NCI-H1417 treated with DMSO at 0.1 percent for 48 hours (cell line): ENCODE measurements at regions not wholly inside any gene's neighbourhood (a gene's known extent, or its start where the extent isn't known, plus 50 kb on each side); places are given as distances from the start of the nearest gene placed in this dataset.

Source experiments
- DNase-seq: peaks from one replicate; lab custom pipeline; 2025; lab: John Stamatoyannopoulos, UW

DNA sequence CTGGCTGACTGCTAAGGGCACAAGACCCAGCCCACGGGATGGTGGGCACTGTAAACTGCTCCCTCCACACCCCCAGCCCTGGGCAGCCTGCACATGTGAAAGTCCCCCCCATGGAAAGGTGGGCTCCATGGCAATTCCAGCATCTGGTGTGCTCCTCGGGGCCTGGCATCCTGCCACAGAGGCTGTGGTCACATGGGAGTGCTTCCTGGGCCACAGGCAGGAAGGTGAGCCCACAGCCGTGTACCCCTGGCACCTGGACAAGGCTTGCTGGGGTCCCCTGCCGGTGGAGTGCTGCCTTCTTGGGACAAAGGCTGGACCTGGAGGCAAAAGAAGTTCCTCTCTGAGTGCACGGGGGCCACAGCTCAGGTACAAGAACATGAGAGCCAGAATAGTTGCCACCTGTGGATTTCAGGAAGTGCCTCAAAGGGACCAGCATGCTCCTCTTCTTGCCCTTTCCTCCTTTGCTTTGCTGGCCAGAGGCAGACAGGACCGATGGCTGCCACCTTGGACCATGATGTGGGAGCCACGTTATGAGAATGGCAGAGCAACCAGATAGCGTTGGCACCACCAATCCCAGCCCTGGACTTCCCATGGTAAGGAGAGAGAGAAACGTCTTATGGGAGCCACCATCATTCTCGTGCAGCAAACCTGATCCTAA, 120.2 kb upstream of the MLN start:
- no peak for DNase-seq

DNA sequence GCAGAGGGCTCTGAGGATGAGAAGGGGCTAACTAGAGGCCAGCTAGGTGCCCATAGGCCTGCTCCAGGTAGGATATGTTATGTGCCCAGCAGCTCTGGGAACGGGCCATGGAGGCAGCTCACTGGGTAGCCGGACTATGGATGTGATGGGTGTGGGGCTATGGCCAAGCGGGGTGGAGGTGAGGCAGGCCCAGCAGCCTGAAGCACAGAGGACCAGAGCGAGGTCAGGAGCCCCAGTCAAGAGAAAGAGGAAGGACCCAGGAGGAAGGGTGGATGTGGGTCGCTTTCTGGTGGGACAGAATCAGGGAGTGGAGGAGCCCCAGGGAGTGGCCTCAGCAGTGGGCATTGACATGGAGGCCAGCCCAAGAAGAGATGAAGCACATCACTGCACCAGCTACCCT, 117.9 kb upstream of the MLN start:
- DNase-seq, result no peak

DNA sequence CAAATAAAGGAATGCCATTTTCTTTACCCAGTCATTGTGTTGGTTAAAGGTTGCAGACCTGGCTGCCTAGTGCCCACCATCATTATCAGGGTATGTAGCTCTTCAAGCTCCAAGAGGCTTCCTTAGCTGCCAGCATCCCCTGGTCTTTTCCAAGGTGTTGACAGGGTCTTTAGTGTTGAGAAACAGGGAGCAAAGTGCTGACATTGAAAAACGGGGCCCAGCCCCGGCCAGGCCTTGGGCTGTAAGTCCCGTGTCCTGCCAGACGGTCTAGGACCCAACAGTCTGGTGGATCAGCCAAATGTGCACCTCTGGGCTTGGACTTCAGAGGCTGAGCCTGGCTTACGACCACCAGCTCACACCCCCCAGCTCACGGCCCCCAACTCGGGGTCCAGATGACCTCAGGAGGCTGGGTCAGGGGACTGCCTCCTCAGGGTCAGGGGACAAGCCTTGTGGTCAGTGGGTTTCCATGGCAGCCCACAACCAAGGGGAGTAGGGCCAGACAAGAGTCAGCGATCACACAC, 114.4 kb upstream of the MLN start:
- DNase-seq, result no peak

DNA sequence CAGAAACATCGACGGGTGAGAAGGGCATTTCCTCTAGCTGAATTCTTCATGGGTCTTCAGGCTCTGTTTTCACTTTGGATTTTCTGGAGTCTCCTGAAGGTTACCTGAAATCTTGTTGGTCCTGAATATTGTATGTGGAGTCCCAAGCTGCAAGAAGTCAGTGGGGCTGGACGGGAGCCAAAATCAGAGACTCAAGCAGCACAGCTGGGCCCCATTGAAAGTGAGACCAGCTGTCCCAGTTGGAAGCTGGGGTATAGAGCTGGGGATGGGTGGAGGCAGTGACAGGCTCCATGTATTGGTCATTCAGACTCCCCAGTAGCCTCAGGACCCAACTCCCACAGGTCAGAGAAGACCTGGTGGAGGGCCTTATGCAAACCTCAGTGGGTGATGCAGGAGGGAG, 111.3 kb upstream of the MLN start:
- no peak for DNase-seq

DNA sequence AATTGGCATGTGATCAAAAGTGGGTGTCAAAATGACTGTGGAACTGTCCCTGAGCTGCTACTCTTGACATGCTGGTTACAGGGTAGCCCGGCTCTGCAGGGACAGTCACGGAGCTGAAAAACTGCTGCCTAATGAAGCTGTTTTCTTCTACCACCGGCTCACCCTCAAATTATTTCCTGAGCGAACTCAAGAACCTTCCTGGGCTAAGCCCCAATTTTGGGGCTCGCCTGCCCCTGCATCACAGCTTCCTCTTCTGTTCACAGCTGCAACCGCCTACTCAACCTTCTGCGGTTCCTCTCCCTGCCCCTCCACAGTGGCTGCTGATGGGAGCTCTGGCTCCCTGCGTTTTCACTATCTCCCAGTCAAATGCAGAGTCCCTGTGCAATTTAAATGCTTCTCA, 110.8 kb upstream of the MLN start:
- DNase-seq, result no peak

DNA sequence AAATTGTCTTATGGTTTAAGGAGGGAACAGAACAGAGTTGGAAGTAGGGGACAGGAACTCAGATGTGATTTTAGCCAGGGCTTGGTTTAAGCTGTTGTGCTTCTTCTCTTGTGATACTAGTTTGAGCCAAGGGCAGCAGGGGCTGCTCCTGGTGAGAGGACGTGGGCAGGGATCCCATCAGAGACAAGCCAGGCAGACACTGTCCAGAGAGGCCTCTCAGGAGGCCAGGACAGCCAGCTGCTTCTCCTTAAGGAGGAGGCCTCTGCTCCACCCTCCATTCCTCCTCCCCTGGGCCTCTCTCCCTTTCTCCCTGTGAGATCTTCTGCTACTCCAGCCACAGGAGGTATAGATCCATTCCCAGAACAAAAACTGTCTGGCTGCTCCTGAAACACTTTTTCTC, 108.4 kb upstream of the MLN start:
- no peak for DNase-seq

DNA sequence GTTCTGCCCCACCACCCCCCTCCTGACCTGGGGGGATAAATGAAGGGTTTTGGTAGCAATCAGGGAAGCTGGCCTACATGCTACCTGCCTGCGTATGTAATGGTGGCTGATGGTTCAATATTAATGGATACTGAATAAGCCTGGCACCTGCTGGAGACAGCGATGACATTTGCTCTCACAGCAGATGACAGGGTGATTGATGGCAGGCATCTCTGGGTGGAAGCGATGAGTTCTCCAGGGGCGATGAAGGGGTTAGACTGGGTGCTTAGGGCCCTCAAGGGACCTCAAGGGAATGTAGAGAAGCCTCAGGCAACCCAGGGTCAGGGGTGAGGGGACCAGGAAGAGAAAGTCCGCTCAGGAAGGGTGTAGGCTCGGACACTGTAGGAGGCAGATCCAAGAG, 107.7 kb upstream of the MLN start:
- no peak for DNase-seq

DNA sequence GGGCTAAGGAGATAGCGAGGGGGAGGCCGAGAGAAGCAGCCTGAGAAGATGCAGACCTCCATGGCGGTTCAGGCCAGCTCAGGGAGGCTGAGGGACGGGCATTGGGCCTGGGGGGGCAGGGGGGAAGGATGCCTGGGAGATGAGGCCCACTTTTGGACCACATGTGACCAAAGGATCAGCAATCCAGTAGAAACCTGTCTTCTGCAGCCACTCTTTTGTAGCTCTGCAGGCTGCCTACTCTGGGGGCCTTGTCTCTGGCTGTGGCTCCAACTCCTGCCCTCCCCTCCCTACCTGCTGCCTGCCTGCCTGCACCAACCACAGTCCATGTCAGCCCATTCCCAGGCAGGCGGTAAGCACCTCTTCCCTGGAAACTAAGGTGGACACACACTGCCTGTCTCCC, 106.8 kb upstream of the MLN start:
- DNase-seq, result no peak

DNA sequence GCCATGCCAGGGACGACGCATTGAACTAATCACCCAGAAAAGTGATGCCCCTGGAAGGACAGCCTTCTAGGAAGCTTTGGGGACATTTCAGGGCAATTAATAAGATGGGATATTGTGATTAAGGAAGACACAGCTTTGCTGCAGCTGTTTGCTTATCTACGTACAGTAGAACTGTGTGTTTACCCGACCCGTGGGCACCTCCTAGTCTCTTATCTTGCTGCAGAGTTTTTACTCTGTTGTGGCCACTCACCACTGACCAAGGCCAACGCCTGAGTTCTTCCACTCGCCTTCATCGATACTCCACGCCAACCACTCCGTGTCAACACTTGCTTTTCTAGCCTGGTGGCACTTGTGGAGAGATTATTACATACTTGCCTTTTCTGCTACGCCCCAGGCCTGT, 105.9 kb upstream of the MLN start:
- DNase-seq, result no peak

DNA sequence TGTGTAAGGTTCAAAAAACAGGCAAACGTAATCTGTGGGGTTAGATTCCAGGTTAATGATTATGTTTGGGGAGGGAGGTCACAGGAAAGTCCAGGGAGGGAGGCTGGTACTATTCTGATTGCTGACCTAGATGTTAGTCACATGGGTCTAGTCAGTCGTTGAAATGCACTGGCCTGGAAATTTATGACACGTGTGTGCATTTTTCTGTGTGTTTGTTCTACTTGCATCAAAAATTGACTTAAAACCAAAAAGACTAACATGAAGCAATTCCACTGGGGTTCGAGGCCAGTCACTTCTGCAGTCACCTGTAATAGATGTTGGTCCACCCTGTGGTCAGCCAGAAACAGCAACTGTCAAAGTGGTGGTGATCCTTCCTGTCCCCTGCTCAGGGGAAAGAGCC, 104.2 kb upstream of the MLN start:
- DNase-seq, result no peak

DNA sequence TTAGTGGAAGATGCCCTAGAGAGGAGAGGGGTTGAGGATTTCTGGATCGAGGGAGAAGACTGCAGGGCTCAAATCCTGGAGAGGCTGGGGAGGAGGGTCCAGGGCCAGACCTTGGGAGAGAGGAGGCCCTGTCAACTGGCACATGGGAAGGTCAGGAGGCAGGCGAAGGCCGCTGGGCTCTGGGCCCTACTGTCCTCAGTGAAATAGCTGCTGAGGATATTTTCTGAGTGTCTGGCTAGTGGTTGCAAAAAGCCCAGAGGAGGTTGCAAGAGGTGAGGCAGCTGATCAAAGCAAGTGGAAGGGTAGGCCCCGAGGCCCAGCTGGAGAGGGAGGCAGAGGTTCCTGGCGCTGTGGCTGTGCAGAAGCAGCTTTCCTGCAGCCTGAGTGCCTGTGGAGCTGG, 103.4 kb upstream of the MLN start:
- DNase-seq, result no peak

DNA sequence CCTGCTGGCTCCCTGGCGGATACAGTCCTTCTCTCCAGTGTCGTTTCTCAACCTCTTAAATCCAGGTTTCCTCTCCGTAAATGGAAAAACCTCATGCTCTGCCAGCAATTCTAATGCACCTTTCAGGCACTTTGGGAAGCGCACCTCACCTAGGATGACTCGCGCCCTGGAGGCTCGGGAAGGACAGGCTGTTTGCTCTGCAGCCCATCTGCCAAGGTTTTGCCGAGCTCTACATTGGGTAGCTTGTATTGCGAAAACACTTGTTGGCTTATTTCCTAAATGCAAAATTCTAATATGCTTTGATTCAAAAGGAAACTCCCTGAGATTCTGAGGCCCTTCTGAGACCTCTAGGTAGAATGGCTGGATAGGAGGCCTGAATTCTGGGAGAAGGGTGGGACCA, 102.6 kb upstream of the MLN start:
- DNase-seq, result no peak

DNA sequence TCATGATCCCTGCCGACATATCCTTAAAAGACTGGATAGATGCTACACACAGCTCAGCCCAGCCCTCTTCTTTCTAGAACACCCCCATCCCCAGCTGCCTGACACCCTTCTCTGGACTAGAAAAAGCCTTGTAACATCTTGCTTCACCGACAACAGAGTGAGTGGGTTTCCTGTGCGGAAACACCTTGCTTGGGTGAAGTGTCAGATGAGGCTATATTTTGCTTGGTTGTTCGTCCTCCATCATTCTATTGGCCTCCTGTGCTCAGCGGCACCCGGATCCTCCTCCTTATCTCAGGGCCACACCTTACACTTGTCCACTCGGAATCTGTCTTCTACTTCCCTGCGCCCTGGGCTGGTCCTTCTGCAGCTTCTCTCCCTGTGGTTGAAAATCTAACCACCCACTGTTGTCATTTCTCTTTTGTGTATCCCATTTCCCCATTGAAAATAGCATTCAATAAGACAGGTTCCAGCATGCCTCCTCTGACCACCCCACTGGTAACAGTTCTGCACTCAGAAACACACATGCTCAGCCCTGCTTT, 101.3 kb upstream of the MLN start:
- DNase-seq, result no peak

DNA sequence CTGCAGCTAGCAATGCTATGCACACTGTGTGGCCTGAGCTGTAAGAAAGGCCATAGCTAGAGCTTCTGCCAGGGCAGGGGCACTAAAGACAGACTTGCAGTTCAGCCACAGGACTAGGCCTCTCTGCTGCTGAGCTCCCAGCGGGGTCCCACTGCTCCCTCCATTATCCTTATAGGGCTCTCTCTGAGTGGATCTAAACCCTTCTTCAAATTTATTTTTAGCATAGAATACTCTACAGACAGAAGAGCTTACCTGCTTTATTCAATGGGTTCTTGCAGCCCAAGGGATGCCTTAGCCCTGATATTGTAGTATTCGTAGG, 100.9 kb upstream of the MLN start:
- DNase-seq, result no peak

DNA sequence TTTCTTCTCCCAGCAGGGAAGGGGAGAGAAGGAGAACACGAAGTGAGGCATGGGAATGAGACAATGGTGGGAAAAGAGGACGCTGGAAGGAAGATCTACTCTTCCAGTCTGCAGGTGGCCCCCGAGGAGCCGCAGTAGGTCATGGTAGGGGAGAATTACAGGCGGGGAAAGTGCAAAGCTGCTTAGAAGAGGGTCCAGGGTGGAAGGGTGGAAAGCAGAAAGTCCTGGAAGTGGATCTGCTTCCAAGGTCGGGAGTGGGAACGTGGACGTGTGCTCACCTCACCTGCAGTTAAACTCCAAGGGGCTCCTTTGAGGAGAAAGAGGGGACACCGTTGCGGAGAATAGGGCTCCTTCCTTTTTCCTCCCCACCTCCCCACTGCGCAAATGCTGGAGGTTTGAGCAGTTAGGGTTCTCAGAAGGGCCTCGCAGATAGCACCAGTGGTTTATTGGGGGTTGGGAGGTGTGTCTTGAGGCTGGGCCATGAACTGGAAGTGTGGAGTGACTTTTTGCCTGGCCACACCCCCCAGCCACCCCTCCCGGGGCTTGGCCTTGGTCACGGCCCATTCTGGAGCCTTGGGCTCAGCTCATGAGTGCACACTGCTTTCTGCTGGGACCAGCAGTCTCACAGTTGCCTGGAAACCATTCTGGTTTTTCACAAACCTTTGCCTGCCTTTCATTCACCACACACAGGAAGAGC, 100.4 kb upstream of the MLN start:
- no peak for DNase-seq

DNA sequence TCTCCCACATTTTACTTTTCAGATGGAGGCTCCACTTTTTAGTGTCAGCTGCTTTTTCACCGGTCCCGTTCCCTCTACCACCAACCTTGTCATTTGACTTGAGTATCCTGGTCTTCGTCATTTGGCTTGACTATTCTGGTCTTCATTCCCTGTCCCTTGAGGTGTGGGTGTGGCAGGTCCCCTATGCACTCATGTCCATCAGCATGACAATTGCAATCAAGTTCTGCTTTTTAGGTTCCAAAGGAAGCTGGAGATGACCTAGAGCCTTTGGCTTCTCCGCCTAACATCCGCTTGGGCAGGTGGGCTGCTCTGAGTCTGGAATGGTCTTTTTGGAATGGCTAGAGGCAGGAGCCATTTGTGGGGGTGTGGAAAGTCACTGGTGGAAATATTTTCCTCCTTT, 99.8 kb upstream of the MLN start:
- no peak for DNase-seq

DNA sequence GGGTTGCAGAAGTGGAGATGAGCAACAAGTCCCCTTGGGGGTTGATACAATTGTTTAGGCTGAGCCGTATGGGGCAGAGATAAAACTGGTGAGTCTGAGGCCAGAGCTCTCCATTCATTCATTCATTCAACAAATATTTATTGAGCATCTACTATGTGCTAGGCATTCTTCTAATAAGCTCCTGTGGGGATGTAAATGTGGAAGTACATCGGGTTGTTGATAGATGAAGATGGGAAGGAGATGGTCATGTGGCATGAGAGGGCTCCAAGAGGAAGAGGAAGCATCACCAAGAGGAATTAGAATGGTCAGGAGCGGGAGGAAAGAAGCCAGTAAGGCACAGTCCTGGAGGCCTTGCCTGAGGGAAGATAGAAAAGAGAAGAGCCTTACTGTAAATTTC, 98.7 kb upstream of the MLN start:
- no peak for DNase-seq

DNA sequence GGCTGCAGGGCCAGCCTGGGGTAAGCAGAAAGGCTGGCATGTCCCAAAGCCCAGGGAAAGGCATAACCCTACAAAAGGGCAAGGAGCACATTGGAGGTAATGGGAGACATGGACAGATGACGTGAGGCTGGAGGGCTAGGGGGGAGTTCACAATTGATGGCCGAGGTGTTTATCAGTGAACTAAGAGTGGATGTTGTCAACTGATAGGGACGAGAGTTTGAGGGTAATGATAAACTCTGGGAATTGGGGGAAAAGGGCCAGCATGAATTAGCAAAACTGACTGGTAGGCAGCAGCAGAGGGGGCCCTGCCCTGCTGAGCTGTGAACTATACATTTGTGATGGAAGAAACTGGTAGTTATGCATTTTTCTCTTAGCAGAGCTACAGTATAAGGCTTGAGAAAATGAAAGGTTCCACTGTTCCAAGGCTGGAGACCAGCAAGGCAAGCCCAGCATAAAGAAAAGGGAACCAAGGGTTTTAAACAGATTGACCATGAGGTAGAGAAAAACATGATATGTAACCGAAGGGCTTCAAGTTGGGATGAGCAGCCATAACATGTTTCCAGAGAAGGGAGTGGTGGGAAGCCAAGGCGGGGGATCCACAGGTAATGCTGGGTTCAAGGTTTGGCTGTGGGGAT, 98.1 kb upstream of the MLN start:
- DNase-seq, result no peak

DNA sequence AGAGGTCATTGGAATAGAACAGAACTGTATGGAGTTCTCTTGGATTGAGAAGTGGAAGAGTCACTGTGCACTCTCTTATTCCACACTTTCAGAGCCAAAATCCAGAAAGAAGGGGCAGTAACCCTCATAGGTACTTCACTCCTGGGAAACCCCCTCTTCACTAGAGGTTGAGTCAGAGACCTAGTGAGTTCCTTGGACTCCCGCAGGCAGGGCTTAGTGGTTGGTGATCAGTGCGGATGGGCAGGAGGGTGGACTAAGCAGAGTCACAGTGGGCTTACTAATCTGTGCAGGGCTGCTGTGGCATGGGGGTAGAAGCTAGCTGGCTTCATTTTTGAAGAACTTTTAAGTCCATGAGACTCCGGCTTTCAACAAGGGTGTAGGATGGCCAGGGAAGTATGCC, 95.0 kb upstream of the MLN start:
- no peak for DNase-seq

DNA sequence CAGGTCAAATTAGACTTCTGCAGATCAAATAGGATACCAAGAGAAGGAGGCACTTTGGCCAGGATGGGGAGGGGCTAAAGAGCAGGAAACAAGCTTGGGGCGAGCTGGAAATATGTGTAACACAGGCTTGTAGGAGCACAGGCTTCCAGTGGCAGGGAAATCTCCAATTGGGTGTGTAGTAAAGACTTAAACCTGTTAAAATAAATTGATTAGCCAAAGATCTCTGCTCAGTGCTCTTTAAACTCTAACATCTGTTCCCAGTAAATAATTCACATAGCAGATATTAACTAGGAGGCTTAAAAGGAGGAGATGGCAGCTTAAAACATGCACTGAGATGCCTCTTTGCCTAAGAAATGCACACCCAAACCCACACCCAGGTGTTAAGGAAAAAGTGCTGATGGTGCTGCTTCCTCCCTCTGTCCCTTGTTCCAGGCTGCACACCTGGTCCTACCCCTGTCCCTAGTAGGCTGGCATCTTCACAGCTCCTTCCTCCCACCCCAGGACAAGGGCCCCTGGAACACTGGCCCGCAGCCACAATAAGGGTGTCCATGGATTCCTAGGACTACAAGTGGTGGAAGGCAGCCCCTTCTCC, 93.5 kb upstream of the MLN start:
- no peak for DNase-seq

DNA sequence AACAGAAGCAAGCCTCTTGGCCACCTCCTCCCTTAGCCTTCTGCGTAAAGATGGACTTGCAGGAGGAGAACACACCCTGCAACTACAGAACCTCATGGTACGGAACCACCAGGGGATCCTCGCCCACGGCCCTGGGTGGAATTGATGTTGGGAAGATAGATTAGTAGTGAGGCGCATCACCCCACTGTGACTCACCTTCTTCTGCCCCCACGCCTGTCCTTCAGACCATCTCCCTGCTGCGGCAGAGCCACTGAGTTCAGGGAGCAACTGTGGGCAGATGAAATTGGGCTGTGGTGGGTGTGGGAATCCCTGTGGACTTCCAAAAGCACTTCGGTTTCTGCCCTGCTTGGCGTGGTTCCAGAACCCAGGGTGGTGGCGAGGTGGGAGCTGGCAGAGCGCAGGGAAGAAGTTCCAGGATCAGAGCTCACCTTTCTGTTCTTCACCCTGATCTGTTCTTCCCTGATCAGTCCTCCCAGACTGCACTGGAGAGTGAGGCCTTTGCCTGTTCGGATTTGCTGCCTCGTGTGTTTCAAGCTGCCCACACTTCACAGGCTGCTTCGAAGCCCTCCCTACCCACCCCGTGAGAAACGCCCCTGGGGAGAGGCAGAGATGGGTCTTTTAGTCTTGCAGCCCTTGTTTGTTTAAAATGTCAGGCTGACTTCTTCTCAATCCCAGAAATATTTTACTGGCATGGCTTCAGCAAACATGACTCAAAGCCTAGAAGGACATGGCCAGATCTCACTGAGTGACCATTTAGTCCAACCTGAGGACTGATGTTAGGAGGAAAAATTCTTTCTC, 92.8 kb upstream of the MLN start:
- no peak for DNase-seq

DNA sequence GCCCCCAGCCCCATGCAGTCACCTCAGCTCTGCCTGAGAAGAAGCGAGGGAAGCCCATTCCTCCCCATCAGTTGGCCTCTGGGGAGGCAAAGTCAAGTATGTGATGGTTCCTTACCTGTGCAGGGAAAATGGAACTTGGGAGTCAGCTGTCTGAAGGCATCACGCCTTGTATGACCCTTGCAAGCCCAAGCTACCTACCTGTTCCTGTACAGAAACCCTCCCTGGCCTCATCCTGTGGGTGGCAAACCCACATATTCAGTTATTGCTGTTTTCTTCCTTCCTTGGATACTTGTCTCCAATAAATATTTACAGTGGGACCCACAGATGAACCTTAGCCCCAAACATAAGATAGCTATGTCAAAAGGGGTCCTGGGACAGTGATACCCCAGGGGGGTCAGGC, 92.2 kb upstream of the MLN start:
- no peak for DNase-seq
